Kidney epithelial cell (primary cell): ENCODE measurements at regions not wholly inside any gene's neighbourhood (a gene's known extent, or its start where the extent isn't known, plus 50 kb on each side); places are given as distances from the start of the nearest gene placed in this dataset.

Experiments used
- DNase-seq: peaks from one replicate; pipeline ENCODE4 v3.0.0-alpha.2; 2010; ENCODE audit warnings: low read depth
- H3K27me3 ChIP-seq: 2 replicates; pipeline ENCODE4 v1.6.0; 2011; ENCODE audit warnings: low read length; ENCODE audit not compliant: control insufficient read depth, insufficient read depth
- H3K36me3 ChIP-seq: 2 replicates; pipeline ENCODE4 v1.5.1; 2011; ENCODE audit warnings: low read length; ENCODE audit not compliant: control insufficient read depth, insufficient read depth
- H3K4me3 ChIP-seq: 2 replicates; pipeline ENCODE4 v1.5.1; 2011; ENCODE audit warnings: low read depth, mild to moderate bottlenecking, control low read depth, low read length
- CTCF ChIP-seq: IDR thresholded peaks from 2 replicates; pipeline ENCODE4 v1.5.1; 2011; ENCODE audit warnings: mild to moderate bottlenecking, moderate library complexity, low read length, control low read depth, inconsistent platforms; ENCODE audit not compliant: insufficient read depth, poor library complexity, severe bottlenecking

- TF ChIP-seq CTCF: no peak
- H3K27me3 ChIP-seq: no peaks in the 10 kb centered on the region
- no peak for DNase-seq
- H3K36me3 ChIP-seq: no peaks in the 10 kb centered on the region
- no peak overlapping the region for H3K4me3 ChIP-seq
Observed at GRCh38 chr13:85685436-85685835, 113.8 kb downstream of the SLITRK6 start.

GRCh38 chr13:85675151-85675907 is 123.9 kb downstream of the SLITRK6 start:
- no peak for DNase-seq
- Histone ChIP-seq H3K36me3 (no peaks in the 10 kb centered on the region), H3K4me3 (no peak overlapping the region), H3K27me3 (no peaks in the 10 kb centered on the region)
- TF ChIP-seq CTCF: no peak

GRCh38 chr13:85671336-85671735 is 127.9 kb downstream of the SLITRK6 start:
- Histone ChIP-seq H3K27me3 (no peaks in the 10 kb centered on the region), H3K36me3 (no peaks in the 10 kb centered on the region), H3K4me3 (no peak overlapping the region)
- no peak for DNase-seq
- TF ChIP-seq CTCF: no peak

GRCh38 chr13:85666356-85666755 is 132.9 kb downstream of the SLITRK6 start:
- TF ChIP-seq CTCF: no peak
- DNase-seq: no peak
- Histone ChIP-seq H3K4me3 (no peak overlapping the region), H3K36me3 (no peaks in the 10 kb centered on the region), H3K27me3 (no peaks in the 10 kb centered on the region)

GRCh38 chr13:85665286-85665685 is 133.9 kb downstream of the SLITRK6 start:
- no peak for TF ChIP-seq CTCF
- no peaks in the 10 kb centered on the region for H3K36me3 ChIP-seq
- H3K4me3 ChIP-seq: no peak overlapping the region
- DNase-seq: no peak
- no peaks in the 10 kb centered on the region for H3K27me3 ChIP-seq

GRCh38 chr13:85663856-85664255 is 135.4 kb downstream of the SLITRK6 start:
- H3K36me3 ChIP-seq: no peaks in the 10 kb centered on the region
- H3K4me3 ChIP-seq: no peak overlapping the region
- TF ChIP-seq CTCF: no peak
- DNase-seq: no peak
- H3K27me3 ChIP-seq: no peaks in the 10 kb centered on the region
